Activated CD8-positive, alpha-beta memory T cell treated with anti-CD3 and anti-CD28 coated beads, Interleukin-2, amount 10 ng/mL, durations not matched to agents 7 days and 5 days (primary cell): ENCODE measurements at regions not wholly inside any gene's neighbourhood (a gene's known extent, or its start where the extent isn't known, plus 50 kb on each side); places are given as distances from the start of the nearest gene placed in this dataset.
A peak's percentile ranks its signal among the peaks of the same experiment; 100 is the strongest.
"Not testable (repeated sequence)": the region's sequence is repeated elsewhere in the genome, so short reads cannot be mapped to it uniquely, and the experiment has no call there.

Experiments
- ATAC-seq: fragments of 150-1000 bp; cut with Tn5 transposase; one replicate; pipeline ENCODE4 v1.10.0; 2021; ENCODE audit warnings: moderate library complexity
- CTCF ChIA-PET: fragments of 350-600 bp; sonication (Branson Sonifier 250); formaldehyde crosslinking; loops from one replicate; lab custom pipeline; 2021; ENCODE audit warnings: antibody characterized with exemption; lab: Charles Lee
- DNase-seq: peaks from one replicate; pipeline ENCODE4 v3.0.0-alpha.2; 2020
- H3K27ac Mint-ChIP-seq: one replicate; pipeline ENCODE4 v1.8.0; 2021; ENCODE audit warnings: mild to moderate bottlenecking, mixed read lengths
- H3K27me3 Mint-ChIP-seq: one replicate; pipeline ENCODE4 v1.8.0; 2021; ENCODE audit warnings: mixed read lengths
- H3K36me3 Mint-ChIP-seq: one replicate; pipeline ENCODE4 v1.8.0; 2021; ENCODE audit warnings: mild to moderate bottlenecking, mixed read lengths
- H3K4me1 Mint-ChIP-seq: one replicate; pipeline ENCODE4 v1.8.0; 2021; ENCODE audit warnings: mixed read lengths
- H3K4me3 Mint-ChIP-seq: one replicate; pipeline ENCODE4 v1.8.0; 2021; ENCODE audit warnings: mild to moderate bottlenecking, moderate library complexity, mixed read lengths
- H3K9me3 Mint-ChIP-seq: one replicate; pipeline ENCODE4 v1.8.0; 2022; ENCODE audit warnings: low read depth, mixed read lengths

DNA sequence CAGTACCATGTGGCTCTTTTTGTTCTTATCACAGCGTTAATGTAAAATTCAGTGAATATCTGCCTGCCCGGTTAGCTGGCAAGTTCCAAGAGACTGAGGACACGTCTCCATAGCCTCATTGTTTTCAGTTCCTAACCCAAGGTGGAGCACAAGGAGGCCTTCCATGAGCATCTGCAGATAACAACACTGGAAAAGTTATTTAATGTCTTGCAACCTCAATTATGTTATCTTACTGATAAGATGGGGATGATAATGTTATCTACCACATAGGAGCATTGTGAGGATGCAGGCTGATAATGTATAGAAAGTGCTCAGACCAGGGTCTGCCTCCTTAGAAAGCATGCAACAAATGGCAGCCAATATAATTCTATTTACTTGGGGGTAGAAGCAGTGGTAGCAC, 109.6 kb upstream of the DNAH14 start:
- H3K9me3 Mint-ChIP-seq: no peaks in the 10 kb centered on the region
- no peaks in the 10 kb centered on the region for H3K36me3 Mint-ChIP-seq
- ATAC-seq (no peak), DNase-seq (no peak)
- CTCF ChIA-PET: no interaction called here
- peaks cover 9% of the 10 kb centered on the region for H3K27me3 Mint-ChIP-seq
- no peak overlapping the region for H3K4me3 Mint-ChIP-seq
- H3K4me1 Mint-ChIP-seq: no peaks in the 10 kb centered on the region
- no peak overlapping the region for H3K27ac Mint-ChIP-seq

DNA sequence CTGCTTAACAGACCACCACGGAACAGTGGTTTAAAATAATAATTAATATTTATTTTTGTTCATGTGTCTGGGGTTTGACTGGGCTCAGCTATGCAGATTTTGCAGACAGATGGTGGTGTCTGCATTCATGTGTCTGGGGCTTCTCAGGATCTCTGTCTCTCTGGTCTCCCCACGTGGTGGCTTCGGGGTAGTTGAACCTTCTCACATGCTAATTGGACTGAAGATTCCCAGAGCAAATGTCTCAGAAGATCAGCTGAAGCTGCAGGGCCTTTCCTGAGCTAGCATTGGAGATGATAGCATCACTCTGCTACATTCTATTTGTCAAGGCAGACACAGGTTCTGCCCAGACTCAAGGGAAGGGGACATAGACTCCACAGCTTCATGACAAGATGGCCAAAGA, 109.1 kb upstream of the DNAH14 start:
- CTCF ChIA-PET: no interaction called here
- Mint-ChIP-seq H3K9me3 (no peaks in the 10 kb centered on the region), H3K27me3 (peaks cover 13% of the 10 kb centered on the region), H3K27ac (no peak overlapping the region), H3K4me1 (no peaks in the 10 kb centered on the region), H3K4me3 (no peak overlapping the region), H3K36me3 (no peaks in the 10 kb centered on the region)
- DNase-seq: no peak
- ATAC-seq: no peak

DNA sequence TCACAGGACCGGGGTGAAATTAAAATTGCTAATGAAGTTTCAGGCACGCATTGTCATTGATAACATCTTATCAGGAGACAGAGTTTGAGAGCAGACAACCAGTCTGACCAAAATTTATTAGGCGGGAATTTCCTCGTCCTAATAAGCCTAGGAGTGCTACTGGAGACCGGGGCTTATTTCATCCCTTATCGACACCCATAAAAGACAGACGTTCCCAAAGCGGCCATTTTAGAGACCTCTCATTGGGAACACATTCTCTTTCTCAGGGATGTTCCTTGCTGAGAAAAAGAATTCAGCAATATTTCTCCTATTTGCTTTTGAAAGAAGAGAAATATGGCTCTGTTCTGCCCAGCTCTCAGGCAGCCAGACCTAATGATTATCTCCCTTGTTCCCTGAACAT, 107.7 kb upstream of the DNAH14 start:
- ATAC-seq, H3K36me3 Mint-ChIP-seq, DNase-seq, H3K27ac Mint-ChIP-seq, CTCF ChIA-PET, H3K9me3 Mint-ChIP-seq, H3K4me1 Mint-ChIP-seq, H3K4me3 Mint-ChIP-seq: not testable (repeated sequence)
- H3K27me3 Mint-ChIP-seq: peaks cover 12% of the 10 kb centered on the region

DNA sequence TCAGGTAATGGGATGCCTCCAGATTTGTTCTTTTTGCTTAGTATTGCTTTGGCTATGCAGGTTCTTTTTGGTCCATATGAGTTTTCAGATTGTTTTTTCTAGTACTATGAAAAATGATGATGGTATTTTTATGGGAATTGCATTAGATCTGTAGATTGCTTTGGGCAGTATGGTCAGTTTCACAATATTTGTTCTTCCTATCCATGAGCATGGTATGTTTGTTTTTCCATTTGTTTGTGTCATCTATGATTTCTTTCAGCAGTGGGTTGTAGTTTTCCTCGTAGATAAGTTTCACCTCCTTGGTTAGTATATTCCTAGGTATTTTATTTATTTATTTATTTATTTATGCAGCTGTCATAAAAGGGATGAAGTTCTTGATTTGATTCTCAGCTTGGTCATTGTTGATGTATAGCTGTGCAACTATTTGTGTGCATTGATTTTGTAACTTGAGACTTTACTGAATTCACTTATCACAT, 103.9 kb upstream of the DNAH14 start:
- no peak for DNase-seq
- Mint-ChIP-seq H3K27ac (no peak overlapping the region), H3K27me3 (peaks cover 18% of the 10 kb centered on the region), H3K9me3 (no peaks in the 10 kb centered on the region), H3K4me3 (no peak overlapping the region), H3K4me1 (no peaks in the 10 kb centered on the region), H3K36me3 (no peaks in the 10 kb centered on the region)
- CTCF ChIA-PET: no interaction called here
- no peak for ATAC-seq

DNA sequence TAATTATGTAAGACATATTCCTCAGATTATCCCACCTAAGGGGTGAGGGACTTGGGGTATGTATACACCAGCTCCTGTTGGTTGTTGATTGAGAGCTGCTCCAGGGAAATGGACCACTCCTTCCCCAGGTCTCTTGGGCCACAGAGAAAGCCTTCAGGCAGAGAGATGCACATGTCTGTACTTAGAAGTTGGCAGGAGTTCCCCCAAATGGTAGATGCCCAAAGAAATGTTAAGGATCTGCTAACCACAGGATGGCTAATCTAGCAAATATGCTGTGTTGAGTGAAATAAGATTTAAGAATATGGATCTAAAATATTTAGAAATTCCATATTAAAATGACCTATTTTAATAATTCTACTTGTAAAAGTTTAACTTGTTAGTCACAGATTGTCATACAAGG, 100.8 kb upstream of the DNAH14 start:
- Mint-ChIP-seq H3K9me3 (no peaks in the 10 kb centered on the region), H3K4me1 (no peaks in the 10 kb centered on the region), H3K4me3 (no peak overlapping the region), H3K27me3 (peaks cover 23% of the 10 kb centered on the region), H3K27ac (no peak overlapping the region), H3K36me3 (no peaks in the 10 kb centered on the region)
- DNase-seq: no peak
- CTCF ChIA-PET: no interaction called here
- no peak for ATAC-seq

DNA sequence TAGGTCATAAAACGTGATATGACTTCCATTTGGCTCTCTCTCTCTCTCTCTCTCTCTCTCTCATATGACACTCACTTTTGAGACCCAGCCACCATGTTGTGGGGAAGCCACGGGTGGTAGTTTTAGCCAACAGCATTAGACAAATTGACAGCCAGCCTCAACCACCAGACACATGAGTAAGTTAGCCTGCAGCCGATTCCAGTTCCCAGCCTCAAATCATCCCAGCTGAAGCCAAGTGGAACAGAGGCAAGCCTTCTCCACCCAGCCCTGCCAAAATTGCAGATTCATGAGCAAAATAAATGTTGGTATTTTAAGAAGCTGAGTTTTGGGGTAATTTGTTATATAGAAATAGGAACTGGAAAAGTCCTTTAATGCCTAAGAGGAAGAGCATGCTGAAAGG, 98.0 kb upstream of the DNAH14 start:
- no peak for ATAC-seq
- no peaks in the 10 kb centered on the region for H3K9me3 Mint-ChIP-seq
- H3K4me3 Mint-ChIP-seq: no peak overlapping the region
- H3K27ac Mint-ChIP-seq: no peak overlapping the region
- H3K27me3 Mint-ChIP-seq: peaks cover 17% of the 10 kb centered on the region
- no peaks in the 10 kb centered on the region for H3K4me1 Mint-ChIP-seq
- CTCF ChIA-PET: no interaction called here
- DNase-seq: no peak
- H3K36me3 Mint-ChIP-seq: no peaks in the 10 kb centered on the region

DNA sequence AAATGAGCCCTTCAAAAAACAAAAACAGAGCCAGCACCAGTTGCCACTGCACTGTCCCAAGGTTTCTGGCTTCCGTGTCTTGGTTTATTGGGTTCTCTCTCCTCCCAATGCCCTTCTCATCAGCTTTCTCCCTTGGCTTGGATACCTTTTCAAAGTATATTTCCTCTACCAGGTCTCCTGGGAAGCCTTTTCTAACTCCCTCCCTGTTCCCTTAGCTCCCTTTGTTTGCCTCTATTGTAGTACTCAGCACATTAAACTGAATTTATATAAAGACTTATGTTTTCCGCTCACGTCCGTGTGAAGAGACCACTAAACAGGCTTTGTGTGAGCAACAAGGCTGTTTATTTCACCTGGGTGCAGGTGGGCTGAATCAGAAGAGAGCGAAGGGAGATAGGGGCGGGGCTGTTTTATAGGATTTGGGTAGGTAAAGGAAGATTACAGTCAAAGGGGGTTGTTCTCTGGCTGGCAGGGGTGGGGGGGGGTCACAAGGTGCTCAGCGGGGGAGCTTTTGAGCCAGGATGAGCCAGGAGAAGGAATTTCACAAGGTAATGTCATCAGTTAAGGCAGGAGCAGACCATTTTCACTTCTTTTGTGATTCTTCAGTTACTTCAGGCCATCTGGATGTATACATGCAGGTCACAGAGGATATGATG, 89.7 kb upstream of the DNAH14 start:
- DNase-seq, H3K36me3 Mint-ChIP-seq, H3K9me3 Mint-ChIP-seq, CTCF ChIA-PET, H3K4me1 Mint-ChIP-seq, H3K4me3 Mint-ChIP-seq, ATAC-seq, H3K27ac Mint-ChIP-seq, H3K27me3 Mint-ChIP-seq: not testable (repeated sequence)

DNA sequence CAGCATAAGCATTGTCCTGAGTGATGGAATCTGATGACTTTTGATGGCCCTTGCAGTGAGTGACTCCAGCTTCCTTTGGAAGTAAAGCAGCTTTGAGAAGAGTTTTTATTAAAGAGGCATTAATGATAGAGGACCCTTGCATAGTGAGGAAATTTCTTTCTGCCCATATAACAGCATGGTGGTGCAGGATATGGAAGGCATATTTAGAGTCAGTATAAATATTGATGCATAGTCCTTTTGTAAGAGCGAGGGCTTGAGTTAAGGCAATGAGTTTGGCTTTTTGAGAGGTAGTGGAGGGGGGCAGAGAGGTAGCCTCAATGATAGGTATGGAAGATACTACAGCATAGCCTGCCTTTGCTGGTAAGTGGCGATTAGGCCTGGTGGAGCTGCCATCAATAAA, 87.7 kb upstream of the DNAH14 start:
- H3K27me3 Mint-ChIP-seq, DNase-seq, H3K4me3 Mint-ChIP-seq, H3K27ac Mint-ChIP-seq, H3K36me3 Mint-ChIP-seq, H3K9me3 Mint-ChIP-seq, ATAC-seq, H3K4me1 Mint-ChIP-seq, CTCF ChIA-PET: not testable (repeated sequence)

DNA sequence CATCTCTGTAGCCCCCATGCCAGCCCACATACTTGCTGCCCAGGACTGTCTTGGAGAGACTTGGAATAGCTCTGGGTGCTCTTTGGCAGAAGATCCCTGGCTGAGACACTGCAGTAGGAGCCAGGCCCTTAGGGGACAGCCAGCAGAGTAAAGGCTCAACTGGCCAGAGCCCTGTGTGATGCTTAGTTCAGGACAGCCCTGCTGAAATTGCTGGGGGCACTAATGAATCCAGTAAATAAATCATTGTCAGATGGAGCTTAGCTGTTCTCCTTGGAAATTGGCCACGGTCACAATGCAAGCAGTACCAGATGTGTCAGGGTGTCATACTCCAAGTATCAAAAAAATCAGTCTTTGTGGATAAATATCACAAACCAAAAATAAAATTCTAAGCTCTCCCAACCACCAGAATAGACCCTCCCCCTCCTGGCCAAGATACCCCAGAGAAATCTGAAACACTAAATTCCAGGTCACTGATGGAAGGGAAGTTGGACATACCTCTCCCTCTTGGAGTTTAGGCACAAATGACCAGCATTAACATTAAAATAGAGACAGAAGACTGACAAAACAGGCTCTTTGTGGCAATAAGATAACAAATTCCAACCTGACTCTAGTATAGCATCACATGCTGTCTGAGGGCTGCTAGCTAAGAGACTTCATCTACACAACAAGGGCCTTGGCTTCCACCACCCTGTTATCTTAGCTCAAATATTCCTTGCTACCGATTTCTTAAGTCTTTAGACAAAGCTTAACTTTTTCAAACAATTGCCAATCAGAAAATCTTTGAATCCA, 83.2 kb upstream of the DNAH14 start:
- ATAC-seq (no peak), DNase-seq (no peak)
- no peaks in the 10 kb centered on the region for H3K9me3 Mint-ChIP-seq
- H3K27ac Mint-ChIP-seq: no peak overlapping the region
- H3K27me3 Mint-ChIP-seq: peaks cover 6% of the 10 kb centered on the region
- no peaks in the 10 kb centered on the region for H3K4me1 Mint-ChIP-seq
- CTCF ChIA-PET: interaction anchor here (1.1 kb wide), 1 partner anchor 77 kb away, joined by 3 read pairs; no protein-coding TSS in a partner anchor
- no peaks in the 10 kb centered on the region for H3K36me3 Mint-ChIP-seq
- no peak overlapping the region for H3K4me3 Mint-ChIP-seq

DNA sequence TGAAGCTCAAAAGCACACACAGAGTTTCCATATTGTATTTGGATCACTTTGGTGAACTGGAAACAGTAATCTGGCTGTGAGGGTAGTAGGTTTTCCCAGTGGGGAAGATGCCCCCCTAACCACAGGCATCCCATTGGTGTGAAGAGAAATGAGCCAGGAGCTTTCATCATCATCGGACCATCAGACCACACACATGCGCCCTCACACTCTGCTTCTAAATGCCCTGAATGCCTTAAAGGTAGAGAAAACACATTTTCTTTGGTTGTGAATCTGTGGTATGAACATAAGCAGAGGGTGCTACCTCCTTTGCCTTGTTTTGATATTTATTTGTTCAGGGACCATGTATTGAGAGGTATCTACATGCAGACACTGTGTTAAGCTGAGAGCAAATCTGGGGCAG, 79.0 kb upstream of the DNAH14 start:
- H3K4me1 Mint-ChIP-seq: no peaks in the 10 kb centered on the region
- CTCF ChIA-PET: interaction anchor here (0.8 to 7.5 kb wide), 8 partner anchors 12 to 353 kb away, joined by 3 to 109 read pairs (median 6); no protein-coding TSS in a partner anchor
- H3K9me3 Mint-ChIP-seq: no peaks in the 10 kb centered on the region
- ATAC-seq (no peak), DNase-seq (no peak)
- H3K4me3 Mint-ChIP-seq: no peak overlapping the region
- H3K27ac Mint-ChIP-seq: no peak overlapping the region
- H3K36me3 Mint-ChIP-seq: no peaks in the 10 kb centered on the region
- H3K27me3 Mint-ChIP-seq: peaks cover 10% of the 10 kb centered on the region

DNA sequence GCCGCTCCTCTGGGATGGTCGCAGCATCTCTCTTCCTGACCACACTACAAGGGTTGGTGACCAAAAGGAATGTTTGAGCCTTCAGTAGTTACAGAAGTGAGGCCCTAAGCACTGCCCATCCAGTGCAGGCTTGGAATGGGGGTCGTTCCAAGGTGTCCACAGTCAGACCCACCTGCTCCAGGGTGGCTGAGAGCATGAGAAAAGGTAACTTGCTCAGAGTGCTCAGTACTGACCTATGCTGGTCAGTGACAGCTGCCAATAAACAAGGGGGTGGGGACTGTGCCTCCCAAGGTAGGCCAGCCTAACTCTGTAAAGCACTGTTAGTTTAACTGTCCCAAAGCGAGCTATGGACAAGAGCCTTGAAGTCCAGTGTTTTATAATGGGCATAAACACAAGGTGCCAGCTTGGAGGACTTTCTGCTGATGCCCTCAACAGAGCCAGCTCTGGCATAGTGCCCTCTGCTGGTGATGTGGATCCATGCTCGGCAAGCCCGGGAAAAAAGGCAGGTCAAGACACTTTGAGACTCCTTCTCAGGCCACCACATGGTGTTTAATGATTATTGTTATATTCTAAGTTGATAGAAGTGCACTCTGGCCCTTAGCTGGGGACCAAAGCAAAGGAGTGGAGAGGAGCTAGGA, 78.1 kb upstream of the DNAH14 start:
- peaks cover 10% of the 10 kb centered on the region for H3K27me3 Mint-ChIP-seq
- peak; percentile 57 for ATAC-seq

DNA sequence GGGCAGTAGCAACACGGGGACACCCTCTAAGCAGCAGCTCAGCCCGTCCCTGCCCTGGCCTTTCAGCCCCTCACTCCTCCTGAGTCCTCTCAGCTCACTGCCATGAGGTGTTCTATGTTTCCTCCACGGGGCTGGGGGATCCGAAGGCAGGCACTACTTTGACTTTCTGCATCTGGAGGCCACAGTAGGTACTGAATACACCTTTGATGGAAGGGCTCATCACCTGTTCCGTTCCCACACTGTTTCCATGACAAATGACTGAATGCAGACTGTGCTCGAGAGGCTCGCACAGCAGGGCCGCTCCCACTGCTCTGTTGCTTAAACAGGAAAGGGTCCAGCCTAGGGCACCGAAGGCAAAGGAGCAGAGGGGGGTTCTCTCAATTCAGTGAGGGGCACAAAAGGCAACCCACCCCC, 77.6 kb upstream of the DNAH14 start:
- CTCF ChIA-PET: interaction anchor here (0.8 to 7.5 kb wide), 23 partner anchors 11 to 736 kb away, joined by 3 to 109 read pairs (median 4); no protein-coding TSS in a partner anchor

More for the DNA sequence above, 78.1 kb upstream of the DNAH14 start:
- no peak overlapping the region for H3K27ac Mint-ChIP-seq
- CTCF ChIA-PET: interaction anchor here (0.8 to 7.5 kb wide), 25 partner anchors 11 to 735 kb away, joined by 3 to 109 read pairs (median 4); no protein-coding TSS in a partner anchor
- H3K9me3 Mint-ChIP-seq: no peaks in the 10 kb centered on the region
- no peaks in the 10 kb centered on the region for H3K4me1 Mint-ChIP-seq
- no peak overlapping the region for H3K4me3 Mint-ChIP-seq
- DNase-seq: peak; percentile 66
- H3K36me3 Mint-ChIP-seq: no peaks in the 10 kb centered on the region

DNA sequence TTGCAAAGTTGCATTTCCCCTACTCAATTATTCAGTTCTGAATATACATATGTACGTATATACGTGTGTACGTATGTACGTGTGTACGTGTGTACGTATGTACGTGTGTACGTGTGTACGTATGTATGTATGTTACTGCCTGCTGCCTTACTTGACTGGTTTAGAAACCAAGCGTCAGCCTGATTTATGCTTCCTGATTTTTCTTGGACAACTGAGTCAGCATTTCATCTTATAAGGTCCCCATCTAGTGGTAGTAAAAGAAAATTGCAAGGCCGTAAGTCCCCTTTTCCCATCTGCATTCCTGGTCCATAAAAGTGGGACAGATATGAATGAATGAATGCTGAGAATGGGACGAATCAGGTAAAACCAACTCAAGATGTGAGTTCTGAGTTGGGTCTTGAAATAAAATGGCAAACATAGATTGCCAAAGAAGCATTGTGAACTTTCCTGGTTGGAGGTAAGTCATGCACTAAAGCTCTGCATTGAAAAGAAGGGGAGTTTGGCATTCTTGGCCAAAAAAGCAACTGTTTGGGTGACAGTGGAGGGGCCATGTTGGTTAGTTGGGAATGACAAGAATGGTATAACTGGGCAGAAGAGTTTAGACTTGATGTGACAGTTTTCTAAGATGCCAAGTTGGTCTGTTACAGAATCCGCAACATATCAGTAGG, 76.4 kb upstream of the DNAH14 start:
- no peak overlapping the region for H3K27ac Mint-ChIP-seq
- no peak overlapping the region for H3K4me3 Mint-ChIP-seq
- H3K27me3 Mint-ChIP-seq: peaks cover 13% of the 10 kb centered on the region
- no peaks in the 10 kb centered on the region for H3K4me1 Mint-ChIP-seq
- H3K9me3 Mint-ChIP-seq: no peaks in the 10 kb centered on the region
- CTCF ChIA-PET: interaction anchor here (1.1 to 7.5 kb wide), 6 partner anchors 10 to 394 kb away, joined by 3 to 109 read pairs (median 8); no protein-coding TSS in a partner anchor
- DNase-seq (no peak), ATAC-seq (no peak)
- no peaks in the 10 kb centered on the region for H3K36me3 Mint-ChIP-seq

More for the DNA sequence above, 77.6 kb upstream of the DNAH14 start:
- Mint-ChIP-seq H3K27me3 (peaks cover 11% of the 10 kb centered on the region), H3K27ac (no peak overlapping the region), H3K36me3 (no peaks in the 10 kb centered on the region), H3K9me3 (no peaks in the 10 kb centered on the region), H3K4me3 (no peak overlapping the region), H3K4me1 (no peaks in the 10 kb centered on the region)
- ATAC-seq (peak; percentile 33), DNase-seq (no peak)
